ENCODE measurements at regions not wholly inside any gene's neighbourhood (a gene's known extent, or its start where the extent isn't known, plus 50 kb on each side); places are given as distances from the start of the nearest gene placed in this dataset.

DNA sequence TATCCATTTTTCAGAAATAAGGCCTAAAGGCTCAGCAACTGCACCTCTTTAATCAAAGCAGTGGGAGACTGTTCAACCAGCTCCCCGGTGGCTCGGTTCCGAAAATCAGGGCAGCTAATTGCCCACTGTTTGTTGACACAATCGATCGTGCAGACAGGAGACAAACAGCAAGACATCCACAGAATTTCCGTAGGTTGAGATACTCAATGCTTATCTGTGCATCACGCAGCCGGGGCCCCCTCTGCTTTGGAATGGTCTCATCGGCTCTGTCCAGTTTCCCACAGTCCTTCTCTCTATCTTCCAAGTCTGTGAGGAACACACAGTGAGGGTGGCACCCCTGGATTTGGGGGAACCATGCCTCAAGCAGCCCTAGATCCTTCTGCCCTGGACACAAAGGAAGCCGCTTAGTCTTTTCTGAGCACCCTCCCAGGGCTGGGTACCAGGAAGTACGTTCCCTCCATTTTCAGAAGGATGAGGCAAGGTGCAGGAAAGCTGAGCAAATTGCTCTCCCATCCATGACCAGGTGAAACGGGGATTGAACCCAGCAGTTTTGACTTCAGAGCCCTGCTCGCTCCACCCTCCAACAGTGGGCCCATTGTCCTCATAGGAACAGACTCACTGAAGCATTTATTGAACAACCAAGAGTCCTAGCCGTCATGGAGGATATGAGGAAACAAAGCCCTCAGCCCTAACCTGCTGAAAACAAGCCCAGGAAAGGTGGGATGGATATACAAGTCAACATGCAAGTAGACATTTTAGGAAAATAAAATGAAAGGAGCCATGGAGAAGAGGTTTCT is 70.7 kb downstream of the C16orf95 start:
- no peak for DNase-seq (ENCODE audit: low read depth in 2 of 2)

DNA sequence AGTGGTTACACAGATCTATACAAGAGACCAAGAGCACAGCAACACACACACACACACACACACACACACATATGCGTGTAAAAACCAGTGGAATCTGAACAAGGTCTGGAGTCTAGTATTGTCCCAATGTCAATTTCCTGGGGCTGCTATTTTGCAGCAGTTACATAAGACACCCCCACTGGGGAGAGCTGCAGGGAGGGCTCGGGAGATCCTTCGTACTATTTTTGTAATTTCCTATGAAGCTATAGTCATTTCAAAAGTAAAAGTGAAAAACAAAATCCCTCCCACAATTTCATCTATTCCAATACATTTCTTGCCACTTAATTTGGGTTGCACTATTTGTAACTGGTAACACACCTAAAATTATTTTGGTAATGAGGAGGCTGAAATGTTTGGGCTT is 68.5 kb downstream of the C16orf95 start:
- no peak for DNase-seq (ENCODE audit: low read depth in 2 of 2)

DNA sequence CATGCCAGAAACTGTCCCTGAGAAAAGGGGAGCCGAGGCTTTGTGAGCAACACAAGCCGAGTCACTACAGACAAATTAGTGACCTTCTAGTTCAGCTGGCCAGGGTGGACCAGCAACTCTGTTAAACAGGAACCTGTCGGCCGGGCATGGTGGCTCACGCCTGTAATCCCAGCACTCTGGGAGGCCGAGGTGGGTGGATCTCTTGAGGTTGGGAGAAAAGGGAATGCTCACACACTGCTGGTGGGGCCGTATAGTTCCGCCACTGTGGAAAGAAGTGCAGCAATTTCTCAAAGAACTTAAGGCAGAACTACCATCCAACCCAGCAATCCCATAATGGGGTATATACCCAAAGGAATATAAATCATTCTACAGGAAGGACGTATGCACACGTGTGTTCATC is 67.8 kb downstream of the C16orf95 start:
- DNase-seq (ENCODE audit: low read depth in 2 of 2): no peak

DNA sequence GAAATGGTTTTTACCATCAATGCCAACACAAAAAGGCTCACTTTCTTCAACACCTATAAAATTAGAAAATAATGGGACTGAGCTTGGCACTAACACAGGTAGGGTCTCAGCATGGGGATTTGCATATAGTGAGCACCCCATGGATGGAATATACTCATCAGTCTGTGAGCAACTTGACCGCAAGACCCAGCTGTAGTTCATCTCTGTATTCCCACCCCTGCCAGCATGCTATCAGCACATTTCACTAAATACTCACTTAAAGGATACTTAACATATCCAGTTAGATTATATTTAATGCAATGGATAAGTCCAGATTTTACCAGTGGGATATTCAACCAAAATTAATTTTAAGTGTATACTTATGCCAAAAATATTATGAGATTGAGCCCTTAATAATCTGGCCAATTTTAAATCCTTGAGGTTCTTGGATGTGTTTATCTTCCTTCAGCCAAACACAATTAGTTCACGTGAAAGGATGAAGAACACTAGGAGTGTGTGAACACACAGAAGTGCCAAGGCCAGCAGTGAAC is 66.7 kb downstream of the C16orf95 start:
- DNase-seq (ENCODE audit: low read depth in 2 of 2): no peak

DNA sequence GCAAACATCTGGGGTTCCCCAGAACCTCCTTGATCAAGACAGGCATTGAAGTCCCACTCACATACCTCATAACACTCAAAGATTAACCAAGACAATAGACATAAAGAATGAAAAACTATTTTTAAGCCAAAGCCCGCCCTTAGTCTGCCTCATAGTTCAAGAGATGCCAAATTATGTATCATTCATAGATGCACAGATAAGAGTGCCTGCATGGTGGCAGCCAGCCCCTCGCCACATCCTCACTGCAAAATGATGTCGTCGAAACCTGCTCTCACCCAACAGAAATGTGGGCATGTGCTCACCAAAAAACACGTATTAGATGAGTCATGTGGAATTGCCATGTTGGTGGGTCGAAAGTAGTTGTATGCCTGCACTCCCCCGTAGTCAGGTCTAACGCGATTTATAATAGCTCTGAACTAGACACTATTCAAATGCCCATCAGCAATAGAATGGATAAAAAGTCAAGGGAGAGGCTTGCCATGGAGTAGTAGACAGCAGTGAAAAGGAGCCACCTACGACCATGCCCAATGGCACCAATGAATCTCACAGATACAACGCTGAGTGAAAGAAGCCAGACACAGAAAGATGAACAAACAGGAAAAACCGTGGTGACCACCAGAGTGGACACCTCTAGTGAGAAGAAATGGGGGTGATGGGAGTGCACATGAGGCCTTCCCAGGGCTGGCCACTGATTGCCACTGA is 64.8 kb downstream of the C16orf95 start:
- DNase-seq (ENCODE audit: low read depth in 2 of 2): no peak

All from stimulated activated CD4-positive, alpha-beta T cell treated with anti-CD3 and anti-CD28 coated beads, Interleukin-12 subunit alpha, Interleukin-12 subunit beta, amount 100 ng/mL, for 24 hours (primary cell).